ENCODE measurements at regions not wholly inside any gene's neighbourhood (a gene's known extent, or its start where the extent isn't known, plus 50 kb on each side); places are given as distances from the start of the nearest gene placed in this dataset.

DNA sequence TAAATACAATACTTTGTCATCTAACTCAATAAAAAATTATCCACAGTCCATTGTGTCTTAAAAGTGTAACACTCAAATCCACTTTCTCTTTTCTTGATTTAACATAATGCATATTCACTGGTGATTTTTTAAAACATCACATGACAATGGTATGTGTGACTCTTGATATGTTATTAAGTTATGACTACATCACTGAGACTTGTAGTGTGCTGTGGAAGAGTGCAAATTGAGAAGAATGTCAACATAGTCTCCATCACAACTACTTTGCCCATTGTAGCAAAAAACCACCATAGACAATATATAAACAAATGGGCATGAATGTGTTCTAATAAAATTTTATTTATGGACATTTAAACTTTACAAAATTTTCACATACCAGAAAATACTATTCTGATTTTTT is 380.7 kb upstream of the PMFBP1 start:
- H3K4me1 ChIP-seq, result no peaks in the 10 kb centered on the region
- intact Hi-C loops (cut with DNase I), result no loop called here
- TF ChIP-seq, protein P1, sequence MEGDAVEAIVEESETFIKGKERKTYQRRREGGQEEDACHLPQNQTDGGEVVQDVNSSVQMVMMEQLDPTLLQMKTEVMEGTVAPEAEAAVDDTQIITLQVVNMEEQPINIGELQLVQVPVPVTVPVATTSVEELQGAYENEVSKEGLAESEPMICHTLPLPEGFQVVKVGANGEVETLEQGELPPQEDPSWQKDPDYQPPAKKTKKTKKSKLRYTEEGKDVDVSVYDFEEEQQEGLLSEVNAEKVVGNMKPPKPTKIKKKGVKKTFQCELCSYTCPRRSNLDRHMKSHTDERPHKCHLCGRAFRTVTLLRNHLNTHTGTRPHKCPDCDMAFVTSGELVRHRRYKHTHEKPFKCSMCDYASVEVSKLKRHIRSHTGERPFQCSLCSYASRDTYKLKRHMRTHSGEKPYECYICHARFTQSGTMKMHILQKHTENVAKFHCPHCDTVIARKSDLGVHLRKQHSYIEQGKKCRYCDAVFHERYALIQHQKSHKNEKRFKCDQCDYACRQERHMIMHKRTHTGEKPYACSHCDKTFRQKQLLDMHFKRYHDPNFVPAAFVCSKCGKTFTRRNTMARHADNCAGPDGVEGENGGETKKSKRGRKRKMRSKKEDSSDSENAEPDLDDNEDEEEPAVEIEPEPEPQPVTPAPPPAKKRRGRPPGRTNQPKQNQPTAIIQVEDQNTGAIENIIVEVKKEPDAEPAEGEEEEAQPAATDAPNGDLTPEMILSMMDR (IDR thresholded peaks at IDR 0.05), result no peak

DNA sequence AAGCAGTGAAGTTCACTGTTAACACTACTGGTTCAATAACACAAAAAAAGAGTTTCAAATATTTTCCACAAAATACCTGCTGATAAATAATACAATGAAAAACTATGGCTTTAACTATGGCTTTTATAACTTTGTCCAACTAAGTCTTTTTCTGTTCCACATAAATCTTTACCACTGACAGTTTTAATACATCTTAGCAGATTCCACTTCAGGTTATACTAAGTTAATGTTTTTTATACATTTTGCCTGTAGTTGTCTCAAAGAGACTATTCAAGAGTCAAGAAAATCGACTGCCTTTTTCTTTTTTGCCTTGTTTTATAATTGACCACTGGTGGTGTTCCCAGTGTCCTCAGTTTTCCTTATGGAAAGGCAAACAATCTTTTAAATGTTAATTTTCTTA is 379.7 kb upstream of the PMFBP1 start:
- H3K4me3 ChIP-seq, result no peak overlapping the region
- ATAC-seq, result no peak
- intact Hi-C loops (cut with DNase I), result no loop called here
- H3K36me3 ChIP-seq (ENCODE audit: insufficient read depth in 1 of 2, low read depth in 1 of 2), result no peaks in the 10 kb centered on the region
- H3K27me3 ChIP-seq (ENCODE audit: insufficient read depth in 3 of 3, low read length in 2 of 3), result no peaks in the 10 kb centered on the region
- TF ChIP-seq, protein P1 (IDR thresholded peaks at IDR 0.05), result no peak
- 89 to 91% (median 89%) methylated on average over 1 of the region's 1 CpG for WGBS, 3 donors
- DNase-seq, result no peak
- no peak overlapping the region for H3K27ac ChIP-seq
- no peaks in the 10 kb centered on the region for H3K4me1 ChIP-seq
- H3K9me3 ChIP-seq, result peaks cover 7% of the 10 kb centered on the region

More for the DNA sequence above, 380.7 kb upstream of the PMFBP1 start:
- Histone ChIP-seq H3K36me3 (ENCODE audit: insufficient read depth in 1 of 2, low read depth in 1 of 2) (no peaks in the 10 kb centered on the region), H3K27ac (no peak overlapping the region), H3K9me3 (peaks cover 7% of the 10 kb centered on the region), H3K4me3 (no peak overlapping the region), H3K27me3 (ENCODE audit: insufficient read depth in 3 of 3, low read length in 2 of 3) (no peaks in the 10 kb centered on the region)
- DNase-seq (no peak), ATAC-seq (no peak)

DNA sequence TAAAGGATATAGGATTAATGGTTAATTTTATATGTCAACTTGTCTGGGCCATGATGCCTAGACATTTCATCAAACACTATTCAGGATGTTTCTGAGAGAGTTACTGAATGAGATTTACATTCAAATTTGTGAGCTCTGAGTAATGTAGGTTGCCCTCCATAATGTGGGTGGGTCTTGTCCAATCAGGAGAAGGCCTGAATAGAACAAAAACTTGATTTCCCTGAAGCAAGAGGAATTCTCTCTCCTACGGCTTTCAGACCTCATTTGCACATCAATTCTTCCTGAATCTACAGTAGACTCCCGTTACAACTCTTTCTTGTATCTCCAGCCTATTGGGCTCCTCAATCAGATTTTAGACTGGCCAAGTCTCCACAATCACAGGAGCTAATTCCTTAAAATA is 377.9 kb upstream of the PMFBP1 start:
- no peaks in the 10 kb centered on the region for H3K36me3 ChIP-seq (ENCODE audit: insufficient read depth in 1 of 2, low read depth in 1 of 2)
- H3K4me1 ChIP-seq, result no peaks in the 10 kb centered on the region
- no peak overlapping the region for H3K4me3 ChIP-seq
- WGBS, 3 donors, result 91 to 95% (median 92%) methylated on average over 2 of the region's 2 CpGs
- no peak overlapping the region for H3K27ac ChIP-seq
- TF ChIP-seq, protein P1 (IDR thresholded peaks at IDR 0.05), result no peak
- no peak for DNase-seq
- H3K9me3 ChIP-seq, result peaks cover 7% of the 10 kb centered on the region
- intact Hi-C loops (cut with DNase I), result no loop called here
- ATAC-seq, result no peak
- no peaks in the 10 kb centered on the region for H3K27me3 ChIP-seq (ENCODE audit: insufficient read depth in 3 of 3, low read length in 2 of 3)

DNA sequence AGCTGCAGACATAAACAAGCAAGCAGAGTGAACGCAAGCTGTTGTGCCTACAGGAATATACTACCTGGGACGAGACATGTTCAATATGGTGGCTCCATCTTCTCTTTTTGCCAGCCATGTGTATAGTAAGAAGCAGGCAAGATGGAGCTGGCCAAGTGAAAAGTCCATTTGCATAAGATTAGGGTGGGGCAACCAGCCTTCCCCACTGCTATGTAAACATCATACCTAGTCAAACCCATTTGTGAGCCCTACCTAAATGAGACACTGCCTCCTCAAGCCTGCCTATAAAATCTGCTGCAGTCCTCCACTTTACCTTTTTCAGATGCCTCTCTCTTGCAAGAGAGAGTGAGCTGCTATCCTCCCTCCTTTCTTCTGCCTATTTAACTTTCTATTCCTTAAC is 370.1 kb upstream of the PMFBP1 start:
- WGBS, 3 donors, result 95 to 99% (median 96%) methylated on average over 2 of the region's 2 CpGs
- TF ChIP-seq, protein P1 (IDR thresholded peaks at IDR 0.05), result no peak
- H3K27ac ChIP-seq, result no peak overlapping the region

DNA sequence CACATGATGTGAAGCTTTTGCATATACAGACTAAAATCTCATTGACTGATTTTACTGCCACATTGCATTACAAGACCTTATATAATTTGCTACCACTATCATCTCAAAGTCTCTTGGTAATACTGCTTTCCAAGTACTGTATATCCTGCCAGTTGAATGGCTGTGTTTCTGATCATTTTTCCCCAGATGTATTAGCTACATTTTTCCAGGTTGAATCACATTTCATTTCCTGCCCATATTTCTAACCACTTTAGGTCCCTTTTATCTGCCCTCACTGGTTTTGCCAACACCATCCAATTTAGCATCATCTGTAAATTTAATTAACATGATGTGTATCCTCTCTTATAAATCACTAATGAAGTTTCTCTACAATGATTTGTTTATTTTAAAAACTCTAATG is 365.7 kb upstream of the PMFBP1 start:
- TF ChIP-seq, protein P1 (IDR thresholded peaks at IDR 0.05), result no peak
- Histone ChIP-seq H3K36me3 (ENCODE audit: insufficient read depth in 1 of 2, low read depth in 1 of 2) (no peaks in the 10 kb centered on the region), H3K27ac (no peak overlapping the region), H3K9me3 (no peaks in the 10 kb centered on the region), H3K4me3 (no peak overlapping the region), H3K4me1 (no peaks in the 10 kb centered on the region), H3K27me3 (ENCODE audit: insufficient read depth in 3 of 3, low read length in 2 of 3) (no peaks in the 10 kb centered on the region)
- DNase-seq (no peak), ATAC-seq (no peak)
- intact Hi-C loops (cut with DNase I), result no loop called here

More for the DNA sequence above, 370.1 kb upstream of the PMFBP1 start:
- Histone ChIP-seq H3K36me3 (ENCODE audit: insufficient read depth in 1 of 2, low read depth in 1 of 2) (no peaks in the 10 kb centered on the region), H3K27me3 (ENCODE audit: insufficient read depth in 3 of 3, low read length in 2 of 3) (no peaks in the 10 kb centered on the region), H3K4me1 (no peaks in the 10 kb centered on the region), H3K4me3 (no peak overlapping the region), H3K9me3 (no peaks in the 10 kb centered on the region)
- DNase-seq (no peak), ATAC-seq (no peak)
- intact Hi-C loops (cut with DNase I), result no loop called here
